ENCODE measurements at regions not wholly inside any gene's neighbourhood (a gene's known extent, or its start where the extent isn't known, plus 50 kb on each side); places are given as distances from the start of the nearest gene placed in this dataset.

DNA sequence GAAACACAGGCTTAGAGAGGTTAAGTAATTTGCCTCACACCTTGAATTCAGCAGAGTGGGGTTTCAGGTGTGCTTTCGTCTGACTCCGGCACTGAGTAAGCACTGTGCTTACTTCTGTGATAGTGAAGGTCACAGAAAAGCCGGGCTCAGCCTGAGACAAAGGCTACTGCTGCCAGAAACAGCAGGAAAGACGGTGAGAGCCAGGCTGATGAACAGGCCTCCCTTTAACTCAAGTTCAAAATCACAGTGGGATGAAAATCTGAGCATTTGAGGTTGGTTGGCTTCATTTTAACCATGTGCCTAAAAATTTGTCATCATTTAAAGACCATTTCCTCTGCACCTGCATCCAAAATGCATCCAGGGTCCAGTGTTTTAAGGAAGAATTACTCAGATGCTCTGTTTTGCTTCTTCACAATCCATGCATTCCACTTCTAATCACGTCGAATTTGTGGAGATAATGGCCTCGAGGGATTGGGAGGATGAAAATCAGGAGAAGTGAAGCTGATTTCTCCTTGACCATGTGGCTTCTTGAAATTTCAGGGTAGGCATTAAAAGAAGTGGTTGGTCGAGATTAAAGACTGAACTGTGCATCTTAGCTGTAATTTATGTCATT, 121.2 kb upstream of the LNX1 start:
- TF ChIP-seq CTCF (conservative IDR thresholded peaks at IDR 0.05 in 1 of 2, IDR thresholded peaks at IDR 0.05 in 1 of 2; ENCODE audit: low read depth in 1 of 2, low read length in 2 of 2) (no peak), EZH2 (IDR thresholded peaks at IDR 0.05; ENCODE audit: low read length, missing control alignments) (no peak)
